GM19023 (cell line): ENCODE measurements at regions not wholly inside any gene's neighbourhood (a gene's known extent, or its start where the extent isn't known, plus 50 kb on each side); places are given as distances from the start of the nearest gene placed in this dataset.
A peak's percentile ranks its signal among the peaks of the same experiment; 100 is the strongest.
"Not testable (repeated sequence)": the region's sequence is repeated elsewhere in the genome, so short reads cannot be mapped to it uniquely, and the experiment has no call there.

Experiments used
- ATAC-seq: cut with Tn5 transposase; IDR thresholded peaks from one replicate; pipeline ENCODE4 v1.9.1; 2021; ENCODE audit warnings: mild to moderate bottlenecking, moderate library complexity; ENCODE audit not compliant: unreplicated experiment

GRCh38 chr13:59076386-59076785 lies 1087.3 kb downstream of the DIAPH3 start:
- ATAC-seq: not testable (repeated sequence)

GRCh38 chr13:59086147-59086546 lies 1077.6 kb downstream of the DIAPH3 start:
- no peak for ATAC-seq

GRCh38 chr13:59088716-59089115 lies 1075.0 kb downstream of the DIAPH3 start:
- no peak for ATAC-seq

- ATAC-seq: no peak
Measured at GRCh38 chr13:59094181-59094580, 1069.5 kb downstream of the DIAPH3 start.

- ATAC-seq: no peak
Measured at GRCh38 chr13:59099182-59099974, 1064.3 kb downstream of the DIAPH3 start.

GRCh38 chr13:59103004-59103768 lies 1060.5 kb downstream of the DIAPH3 start:
- no peak for ATAC-seq

GRCh38 chr13:59111751-59112171 lies 1052.0 kb downstream of the DIAPH3 start:
- no peak for ATAC-seq

- ATAC-seq: no peak
Measured at GRCh38 chr13:59112221-59112718, 1051.5 kb downstream of the DIAPH3 start.

- no peak for ATAC-seq
Measured at GRCh38 chr13:59119475-59119874, 1044.3 kb downstream of the DIAPH3 start.

GRCh38 chr13:59120297-59120843 lies 1043.4 kb downstream of the DIAPH3 start:
- no peak for ATAC-seq

GRCh38 chr13:59121507-59121906 lies 1042.2 kb downstream of the DIAPH3 start:
- ATAC-seq: no peak

- ATAC-seq: no peak
Measured at GRCh38 chr13:59126474-59126873, 1037.3 kb downstream of the DIAPH3 start.

- ATAC-seq: no peak
Measured at GRCh38 chr13:59133903-59134302, 1029.8 kb downstream of the DIAPH3 start.

GRCh38 chr13:59144700-59145099 lies 1019.0 kb downstream of the DIAPH3 start:
- ATAC-seq: no peak

- no peak for ATAC-seq
Measured at GRCh38 chr13:59145381-59145780, 1018.3 kb downstream of the DIAPH3 start.

- no peak for ATAC-seq
Measured at GRCh38 chr13:59157181-59157580, 1006.5 kb downstream of the DIAPH3 start.

- no peak for ATAC-seq
Measured at GRCh38 chr13:59166174-59166573, 997.6 kb downstream of the DIAPH3 start.

GRCh38 chr13:59172076-59172475 lies 991.7 kb downstream of the DIAPH3 start:
- no peak for ATAC-seq

GRCh38 chr13:59176775-59177174 lies 987.0 kb downstream of the DIAPH3 start:
- ATAC-seq: peak; percentile 48

GRCh38 chr13:59178344-59178743 lies 985.4 kb downstream of the DIAPH3 start:
- no peak for ATAC-seq

- ATAC-seq: no peak
Measured at GRCh38 chr13:59182241-59182640, 981.5 kb downstream of the DIAPH3 start.

- no peak for ATAC-seq
Measured at GRCh38 chr13:59197397-59197796, 966.3 kb downstream of the DIAPH3 start.
